Smooth muscle cell of the brain vasculature (primary cell): ENCODE measurements at regions not wholly inside any gene's neighbourhood (a gene's known extent, or its start where the extent isn't known, plus 50 kb on each side); places are given as distances from the start of the nearest gene placed in this dataset.

Experiments
- DNase-seq: peaks from one replicate; pipeline ENCODE4 v3.0.0-alpha.2; 2012; ENCODE audit warnings: low read depth, low spot score

DNA sequence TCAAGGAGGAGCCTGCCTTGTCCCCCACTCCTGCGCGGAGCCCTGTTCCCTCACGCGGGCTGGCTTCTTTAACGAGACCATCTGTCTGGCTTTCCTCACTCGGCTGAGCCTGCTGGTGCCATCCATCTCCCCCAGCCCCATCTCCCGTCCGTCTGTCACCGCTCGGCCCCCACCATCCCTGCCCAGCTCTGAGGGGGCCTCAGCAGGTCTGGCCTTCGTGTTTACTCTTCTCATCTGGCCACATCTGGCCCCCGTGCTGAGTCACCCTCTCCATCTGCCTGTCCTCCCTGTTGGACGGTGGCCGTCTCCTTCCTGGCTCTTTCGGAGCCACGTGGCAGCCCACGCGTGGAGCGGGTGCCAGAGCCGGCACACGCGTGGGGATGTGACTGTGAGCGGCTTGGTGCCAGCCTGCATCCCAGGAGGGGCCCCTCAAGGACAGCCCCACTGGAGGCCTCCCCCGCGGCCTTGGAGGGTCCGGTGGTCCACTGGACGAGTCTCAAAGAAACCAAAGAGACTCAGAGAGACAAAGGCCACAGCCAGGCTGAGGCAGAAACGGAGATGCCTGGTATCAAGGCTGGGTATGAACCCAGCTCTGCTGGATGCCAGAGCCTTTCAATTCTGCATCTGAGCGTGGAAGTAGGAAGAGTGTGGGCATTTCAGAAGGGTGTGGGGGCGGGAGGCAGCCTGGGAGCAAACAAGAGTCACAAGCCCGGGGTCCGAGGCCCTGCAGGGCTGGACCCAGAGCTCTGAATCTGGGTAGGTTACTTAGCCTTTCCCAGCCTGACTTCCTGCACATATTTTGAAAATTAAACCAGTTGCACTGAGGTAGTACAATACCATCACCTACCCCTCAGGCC is 76.7 kb upstream of the UNC5A start:
- DNase-seq = no peak

DNA sequence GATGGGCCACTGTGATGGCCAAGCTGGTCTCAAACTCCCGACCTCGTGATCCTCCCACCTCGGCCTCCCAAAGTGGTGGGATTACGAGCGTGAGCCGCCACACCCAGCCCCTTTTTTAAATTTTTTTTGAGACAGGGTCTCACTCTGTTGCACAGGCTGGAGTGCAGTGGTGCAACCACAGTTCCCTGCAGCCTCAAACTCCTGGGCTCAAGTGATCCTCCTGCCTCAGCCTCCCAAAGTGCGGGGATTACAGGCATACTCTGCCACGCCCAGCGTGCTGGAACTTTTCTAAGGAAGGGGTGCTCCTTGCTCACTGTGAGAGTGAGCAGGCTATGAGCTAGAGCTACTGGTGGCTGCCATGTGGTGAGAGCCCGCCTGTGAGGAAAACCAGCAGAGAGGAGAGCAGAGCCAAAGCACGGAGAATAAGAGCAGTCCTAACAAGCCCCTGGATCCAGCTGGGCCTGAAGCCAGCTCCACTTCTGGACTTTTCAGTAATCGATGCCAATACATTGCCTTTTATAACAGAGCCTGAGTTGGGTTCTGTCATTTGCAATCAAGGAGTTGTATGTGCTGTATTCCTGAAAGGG is 75.5 kb upstream of the UNC5A start:
- DNase-seq = no peak

DNA sequence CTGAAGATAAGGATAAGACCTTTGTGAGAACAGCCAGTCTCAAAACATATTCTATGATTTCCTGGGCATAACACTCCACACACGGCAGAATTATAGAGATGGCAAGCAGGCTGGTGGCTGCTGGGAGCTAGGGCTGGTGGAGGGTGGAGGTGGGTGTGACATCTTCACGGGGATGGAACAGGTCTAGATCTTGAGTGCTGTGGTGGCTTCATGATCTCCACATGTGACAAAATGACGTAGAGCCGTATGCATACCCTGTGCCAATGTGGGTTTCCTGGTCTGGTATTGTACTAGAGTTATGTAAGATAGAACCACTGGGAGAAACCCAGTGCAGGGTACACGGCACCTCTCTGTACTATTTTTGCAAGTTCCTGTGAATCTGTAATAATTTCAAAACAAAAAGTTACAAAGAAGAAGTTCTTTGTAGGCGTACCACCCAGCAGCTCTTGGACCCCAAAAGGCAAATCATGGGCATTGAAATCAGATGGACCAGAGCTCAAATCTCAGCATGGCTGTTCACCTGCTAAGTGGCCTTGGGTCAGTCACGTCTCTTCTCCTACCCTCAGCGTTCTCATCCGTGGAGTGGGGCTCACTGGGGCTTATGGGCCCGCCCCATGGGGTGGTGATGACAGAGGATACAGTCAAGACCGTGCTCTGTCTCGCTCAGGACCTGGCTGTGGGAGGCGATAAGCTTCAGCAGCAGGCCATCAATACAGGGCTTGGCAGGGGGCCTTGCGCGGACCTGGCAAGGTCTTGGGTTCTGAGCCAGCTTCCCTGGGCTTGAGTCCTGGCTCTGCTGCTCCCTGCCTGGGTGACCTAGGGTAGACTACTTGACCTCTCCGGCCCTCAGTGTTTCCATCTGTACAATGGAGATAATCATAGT is 74.7 kb upstream of the UNC5A start:
- no peak for DNase-seq

DNA sequence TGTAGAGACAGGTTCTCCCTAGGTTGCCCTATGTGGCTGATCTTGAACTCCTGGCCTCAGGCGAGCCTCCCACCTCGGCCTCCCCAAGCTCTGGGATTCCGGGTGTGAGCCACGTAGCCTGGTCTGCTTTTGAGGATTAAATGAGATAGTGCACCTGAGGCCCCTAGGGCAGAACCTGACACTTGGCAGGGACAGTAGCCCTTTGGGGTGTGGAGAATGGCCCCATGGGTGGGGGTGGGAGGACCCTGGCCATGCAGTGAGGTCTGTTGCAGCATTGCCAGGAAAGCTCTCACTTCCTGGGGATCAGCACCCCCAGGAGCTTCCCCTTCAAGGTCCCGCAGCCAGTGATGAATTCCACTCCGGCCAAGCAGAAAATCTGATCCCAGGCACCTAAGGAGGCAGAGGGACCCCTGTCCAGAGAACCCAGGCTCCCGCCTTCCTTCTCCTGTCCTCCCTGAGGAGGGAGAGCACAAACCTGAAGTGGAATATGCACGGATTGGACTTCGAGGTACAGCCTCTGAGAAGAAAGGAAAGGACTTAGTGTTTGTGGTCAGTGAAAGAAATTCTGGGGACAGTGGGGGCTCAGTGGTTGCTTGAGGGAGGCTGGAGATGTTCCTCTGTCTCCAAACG is 73.9 kb upstream of the UNC5A start:
- no peak for DNase-seq

DNA sequence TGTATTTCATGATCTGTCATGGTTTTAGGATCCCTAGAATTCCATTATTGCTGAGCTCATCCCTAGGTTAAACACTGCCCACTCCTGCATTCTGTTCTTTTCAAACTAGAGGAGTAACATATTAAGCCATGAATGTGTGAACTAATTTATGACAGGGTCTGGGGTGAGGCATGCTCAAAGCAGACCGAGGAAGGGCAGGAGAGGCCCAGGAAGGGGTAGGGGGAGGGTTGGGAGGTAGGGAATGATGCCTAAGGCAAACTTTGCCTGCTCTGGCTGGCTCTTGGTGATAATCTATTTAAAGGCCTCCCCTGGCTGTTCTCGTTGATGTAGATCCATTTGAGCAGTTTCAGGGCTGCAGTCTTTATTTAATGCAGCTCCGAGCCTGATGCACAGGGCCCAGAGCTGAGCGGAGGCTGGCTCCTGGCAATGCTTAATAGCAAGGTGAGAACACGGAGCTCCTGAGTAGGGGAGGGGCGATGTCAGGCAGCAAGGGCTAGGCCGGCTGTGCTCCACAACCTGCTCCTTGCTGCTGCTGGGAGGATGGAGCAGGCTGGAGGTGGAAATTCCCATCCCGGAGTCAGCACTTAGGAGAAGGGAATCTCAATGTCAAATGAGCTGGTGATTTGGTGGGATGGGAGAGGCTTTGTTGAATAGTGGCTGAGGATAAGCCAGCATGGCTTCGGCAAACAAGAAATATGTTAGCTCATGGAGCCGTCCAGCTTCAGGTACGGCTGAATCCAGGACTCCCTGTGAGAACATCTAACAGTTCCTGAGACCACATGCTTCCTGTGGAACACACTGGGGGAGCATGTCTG is 73.2 kb upstream of the UNC5A start:
- DNase-seq = no peak

DNA sequence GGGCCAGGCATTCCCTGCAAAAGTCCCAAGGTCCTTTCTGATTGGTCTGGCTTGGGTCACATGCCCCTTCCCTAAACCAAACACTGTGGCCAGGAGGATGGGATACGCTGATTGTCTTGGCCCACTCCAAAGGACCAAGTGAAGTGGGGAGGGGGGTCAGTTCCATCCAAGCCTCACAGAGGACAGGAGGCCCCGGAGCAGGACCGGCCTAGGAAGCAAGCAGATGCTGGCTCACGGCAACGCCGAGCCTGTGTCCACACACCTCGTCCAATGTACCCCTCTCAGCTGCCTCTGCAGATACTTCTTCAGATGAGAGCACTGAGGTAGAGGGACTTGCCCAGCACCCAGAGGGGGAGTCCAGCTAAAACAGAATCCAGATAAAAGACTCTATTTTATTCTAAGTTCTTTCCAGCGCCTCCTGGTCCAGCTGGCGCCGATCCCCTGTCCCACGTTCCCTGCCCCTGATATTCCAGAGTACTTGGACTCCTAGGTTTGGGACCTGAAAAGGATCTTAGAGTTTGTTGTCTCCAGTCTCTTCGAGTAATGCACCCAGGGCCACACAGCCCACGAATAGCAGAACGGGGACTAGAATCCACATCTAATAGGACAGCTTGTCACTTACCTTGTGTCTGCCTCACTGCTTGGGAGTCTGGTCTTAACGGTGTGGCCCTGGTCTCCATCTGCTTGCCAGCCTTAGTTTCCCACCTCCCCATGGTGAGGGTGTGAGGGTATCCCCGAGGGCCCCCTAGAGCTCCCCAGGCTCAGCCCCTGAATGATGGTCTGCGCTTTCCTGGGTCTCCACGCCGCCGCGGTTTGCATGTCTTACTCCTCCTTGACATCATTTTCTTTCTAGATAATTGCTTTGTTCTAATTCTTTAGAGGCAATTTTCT is 72.4 kb upstream of the UNC5A start:
- no peak for DNase-seq

DNA sequence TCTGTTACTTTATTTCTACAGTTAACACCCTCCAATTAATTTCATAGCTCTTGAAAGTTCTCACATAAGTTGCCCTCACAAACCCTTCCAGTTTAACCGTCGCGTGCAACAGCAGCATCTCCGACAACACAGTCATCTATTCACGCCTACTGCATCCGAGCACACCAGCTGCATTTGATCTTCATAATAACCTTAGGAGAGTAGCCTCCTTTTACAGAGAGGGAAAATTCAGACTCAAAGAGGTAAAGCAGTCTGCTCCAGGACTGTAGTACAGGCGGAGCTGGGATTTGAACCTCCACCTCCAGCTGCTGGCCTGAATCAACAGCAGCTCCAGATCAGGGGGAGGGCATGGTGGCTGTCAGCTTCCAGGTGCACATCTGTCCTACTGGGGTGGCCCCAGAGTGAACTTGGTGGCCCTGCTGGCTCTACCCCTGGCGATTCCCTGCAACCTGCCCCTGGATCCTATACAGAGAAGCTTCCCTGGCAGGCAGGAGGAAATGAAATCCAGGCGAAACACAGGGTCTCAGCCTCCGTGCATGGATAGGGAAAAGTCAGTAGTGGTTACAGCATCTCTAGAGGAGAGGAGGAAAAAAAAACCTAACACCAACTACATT is 71.6 kb upstream of the UNC5A start:
- no peak for DNase-seq

DNA sequence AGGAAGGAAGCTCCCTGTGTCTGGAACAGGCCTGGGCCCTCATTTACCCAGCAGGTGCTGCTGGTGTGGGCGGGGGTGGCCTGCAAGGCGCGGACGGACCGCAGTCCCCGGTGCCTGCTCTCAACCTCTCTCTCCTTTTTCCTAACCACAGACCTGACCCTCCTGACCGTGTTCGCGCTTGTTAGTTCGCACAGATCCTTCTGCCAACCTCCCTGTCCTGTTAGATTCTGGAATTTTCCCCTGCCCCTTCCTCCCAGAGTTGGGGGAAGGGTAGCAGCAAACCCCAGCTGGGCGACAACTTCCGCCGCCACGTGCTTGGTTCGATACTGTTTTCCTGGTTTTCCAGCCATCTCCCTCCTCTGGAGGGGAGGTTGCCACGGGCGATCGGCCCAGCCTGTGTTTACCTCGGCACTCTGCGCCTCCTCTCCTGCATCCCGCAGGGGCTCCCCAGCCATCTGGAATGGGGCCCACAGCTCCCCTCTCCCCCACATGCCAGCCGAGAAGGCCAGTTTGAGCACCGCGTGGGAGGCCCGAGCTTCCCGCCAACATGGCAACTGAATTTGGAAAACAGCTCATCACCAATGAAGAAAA is 70.8 kb upstream of the UNC5A start:
- no peak for DNase-seq

DNA sequence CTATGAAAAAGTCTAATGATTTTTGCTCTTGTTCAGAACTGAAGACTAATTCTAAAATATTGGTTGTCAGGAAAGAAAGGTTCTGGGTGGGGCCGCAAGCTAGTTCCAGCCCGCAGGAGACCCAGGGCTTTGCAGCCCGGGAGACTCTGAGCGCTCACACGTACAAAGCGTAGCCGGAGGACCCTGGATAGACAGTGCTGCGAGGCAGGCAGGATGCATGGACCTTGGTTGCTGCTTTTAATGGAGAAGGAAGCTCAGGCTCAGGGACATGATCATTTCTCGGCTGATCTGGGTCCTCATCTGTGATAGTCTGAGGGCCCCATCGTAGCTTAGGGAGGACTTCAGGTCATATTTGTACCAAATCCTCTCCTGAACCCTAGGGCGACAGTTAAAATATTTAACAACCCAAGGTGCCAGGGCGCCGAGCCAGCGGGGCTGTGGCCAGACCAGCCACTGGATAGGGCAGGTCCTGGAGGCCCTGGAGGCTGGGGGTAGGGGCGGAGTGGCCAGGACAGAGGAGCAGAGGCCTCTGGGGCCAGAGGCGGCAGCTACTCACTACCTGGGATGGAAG is 70.1 kb upstream of the UNC5A start:
- DNase-seq = no peak

DNA sequence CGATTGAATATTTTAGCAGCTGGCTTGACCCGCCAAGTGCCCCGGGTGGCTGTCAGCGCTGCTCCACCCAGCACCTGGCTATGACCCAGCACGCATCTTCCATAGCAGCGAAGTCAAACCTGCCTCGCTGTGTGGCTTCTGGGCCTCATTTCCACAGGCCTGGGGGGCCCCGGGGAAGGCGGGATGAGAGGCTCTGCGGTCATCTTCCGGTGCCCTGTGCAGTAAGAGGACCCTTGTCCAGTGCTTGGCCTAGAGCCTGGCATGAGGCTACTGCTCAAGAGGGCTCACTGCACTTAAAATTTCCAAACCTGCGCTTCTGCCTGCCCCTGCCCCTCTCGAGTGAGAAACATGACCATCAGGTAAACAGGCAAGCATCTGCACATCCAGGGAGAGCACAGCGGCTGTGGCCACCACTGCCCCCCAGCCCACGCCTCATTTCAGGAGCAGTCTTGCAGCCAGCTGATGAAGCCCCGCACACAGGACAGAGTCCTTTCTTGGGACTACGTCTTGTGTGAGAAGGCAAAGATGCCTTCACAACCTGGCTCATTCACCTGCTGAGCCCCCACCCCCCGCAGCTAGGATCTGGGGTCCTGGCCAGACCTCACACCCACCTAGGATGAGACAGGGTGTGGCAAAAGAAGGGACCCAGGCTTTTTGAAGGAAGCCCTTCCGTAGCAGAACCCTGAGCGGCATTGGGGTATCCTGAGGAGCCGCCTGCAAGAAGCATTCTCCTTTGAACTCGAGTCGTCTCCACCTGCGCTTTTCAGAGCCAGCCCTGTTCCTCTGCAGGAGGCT is 69.5 kb upstream of the UNC5A start:
- DNase-seq = no peak

DNA sequence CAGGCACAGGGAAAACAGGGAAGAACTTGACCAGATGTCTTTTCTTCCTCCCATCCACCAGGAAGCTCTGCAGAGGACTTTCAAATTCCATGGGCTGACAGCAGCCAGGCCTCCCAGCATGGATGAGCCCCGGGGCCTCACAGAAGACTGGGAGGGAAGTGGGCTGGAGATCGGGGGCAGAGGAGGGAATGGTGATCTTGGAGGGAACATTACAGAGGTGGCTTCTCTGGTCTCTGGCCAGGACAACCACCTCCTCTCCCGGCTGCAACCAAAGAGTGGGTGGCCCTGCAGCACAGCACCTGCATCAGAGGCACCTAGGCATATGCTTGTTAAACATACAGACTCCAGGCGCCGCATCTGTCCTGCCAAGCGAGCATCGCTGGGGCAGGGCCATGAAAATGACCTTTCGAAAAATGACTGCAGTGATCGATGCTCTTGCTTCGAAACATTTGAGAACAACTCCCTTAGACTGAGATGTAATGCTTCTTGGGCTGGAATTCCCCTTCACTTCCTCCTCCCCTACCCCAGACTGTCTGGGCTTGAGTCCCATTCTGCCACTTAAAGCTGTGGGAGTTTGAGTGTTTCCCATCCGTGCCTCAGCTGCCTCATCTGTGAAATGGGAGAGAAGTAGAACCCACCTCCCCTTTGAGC is 68.7 kb upstream of the UNC5A start:
- DNase-seq = no peak

DNA sequence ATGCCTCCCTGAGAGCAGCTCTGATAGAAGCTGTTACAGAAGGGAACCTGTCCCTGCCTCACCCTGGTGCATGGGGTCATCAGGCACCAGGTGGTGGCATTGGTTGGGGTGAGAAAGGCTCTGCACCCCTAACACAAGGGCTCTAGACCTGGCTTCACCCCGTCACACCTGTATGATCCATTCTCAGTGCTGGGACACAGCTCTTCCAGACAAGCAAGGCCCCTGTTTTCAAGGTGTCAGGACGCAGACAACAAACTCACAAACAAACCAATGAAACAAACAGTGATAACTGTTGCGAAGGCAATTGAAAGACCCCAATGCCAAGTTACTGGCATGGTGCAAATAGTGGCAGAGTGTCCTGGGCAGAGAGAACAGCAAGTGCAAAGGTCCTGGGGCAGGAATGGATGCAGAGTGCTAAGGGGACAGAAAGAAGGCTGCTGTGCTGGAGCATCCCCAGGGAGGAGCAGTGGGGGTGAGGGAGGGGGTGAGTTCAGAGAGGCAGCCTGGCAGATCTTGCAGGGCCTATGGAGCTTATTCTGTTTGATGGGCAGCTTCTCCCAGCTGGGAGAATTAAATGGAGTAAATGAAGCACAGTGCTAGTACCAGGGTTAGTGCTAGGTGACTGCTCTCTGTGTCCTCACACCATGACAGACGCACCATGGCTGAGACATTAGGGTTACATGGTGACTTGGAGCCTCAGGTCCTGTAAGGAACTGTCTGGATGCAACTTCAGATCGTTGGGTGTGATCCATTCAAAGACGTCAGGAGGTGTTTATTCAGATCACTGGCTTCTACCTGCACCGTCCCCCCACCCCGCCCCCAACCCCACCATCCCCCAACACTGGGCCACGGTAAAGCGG is 67.9 kb upstream of the UNC5A start:
- no peak for DNase-seq

DNA sequence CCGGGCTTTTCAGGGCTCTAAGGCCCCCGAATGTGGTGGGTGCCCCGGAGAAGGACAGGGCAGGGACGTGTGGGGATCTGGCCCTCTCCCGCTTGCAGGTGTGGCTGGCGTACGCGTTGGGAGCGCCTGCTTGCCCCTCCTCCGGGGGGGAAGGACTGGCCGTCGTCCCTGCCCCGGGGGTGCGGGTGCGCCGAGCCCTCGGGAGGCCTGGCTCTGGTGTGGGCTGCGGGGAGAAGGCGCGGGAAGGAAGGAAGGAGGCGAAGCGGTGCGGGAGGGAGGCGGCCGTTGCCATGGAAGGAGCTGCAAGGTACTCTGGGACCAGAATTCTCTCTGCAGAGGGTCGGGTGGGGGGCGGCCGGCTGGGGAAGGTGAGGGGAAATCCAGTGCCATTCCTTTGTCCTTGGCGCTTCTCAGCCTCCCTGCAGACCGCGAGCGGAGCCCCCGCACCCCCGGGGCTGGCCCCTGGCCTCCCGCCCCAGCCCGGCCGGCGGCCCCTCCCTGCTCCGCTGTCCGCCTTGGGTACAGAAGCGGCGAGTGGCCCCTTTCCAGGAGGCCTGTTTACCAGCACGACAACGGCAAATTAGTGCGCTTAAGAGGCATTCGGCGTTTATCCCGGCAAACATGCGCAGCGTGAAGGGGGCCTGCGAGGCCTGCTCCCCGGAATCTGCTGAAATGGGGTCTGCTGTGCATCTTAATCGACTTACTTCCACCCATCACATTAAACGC is 67.1 kb upstream of the UNC5A start:
- no peak for DNase-seq

DNA sequence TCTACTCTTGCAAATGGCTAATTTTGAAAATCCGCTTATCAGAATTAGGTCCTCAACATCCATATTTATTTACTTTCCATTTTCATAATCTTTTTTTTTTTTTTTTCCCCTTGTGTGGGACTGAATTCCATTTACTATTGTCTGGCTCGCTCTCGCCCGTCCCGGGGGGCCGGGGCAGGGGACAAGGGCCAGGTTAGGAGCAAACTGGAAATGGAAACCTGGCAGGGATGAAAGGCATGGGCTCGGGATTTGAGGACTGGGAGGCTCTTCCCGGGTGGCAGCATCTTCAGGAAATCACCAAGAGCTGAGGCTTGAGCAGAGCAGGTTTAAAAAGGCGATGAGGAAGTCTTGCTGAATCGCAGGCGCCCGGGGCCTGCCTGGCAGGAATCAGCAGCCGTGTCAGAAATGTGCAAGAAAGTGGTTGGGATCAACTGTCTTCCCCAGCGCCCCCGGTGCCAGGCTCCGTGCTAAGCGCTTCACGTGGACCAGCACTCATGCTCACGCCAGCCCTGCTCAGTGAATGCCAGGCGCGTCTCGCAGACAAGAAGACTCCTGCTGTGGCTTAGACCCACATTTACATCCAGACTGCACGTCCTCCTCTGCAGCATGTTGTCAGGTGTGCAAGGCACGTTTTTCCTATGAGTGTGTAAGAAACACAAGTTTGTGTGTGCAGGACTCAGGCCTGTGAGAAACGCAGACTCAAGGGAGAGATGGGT is 66.3 kb upstream of the UNC5A start:
- DNase-seq = no peak

DNA sequence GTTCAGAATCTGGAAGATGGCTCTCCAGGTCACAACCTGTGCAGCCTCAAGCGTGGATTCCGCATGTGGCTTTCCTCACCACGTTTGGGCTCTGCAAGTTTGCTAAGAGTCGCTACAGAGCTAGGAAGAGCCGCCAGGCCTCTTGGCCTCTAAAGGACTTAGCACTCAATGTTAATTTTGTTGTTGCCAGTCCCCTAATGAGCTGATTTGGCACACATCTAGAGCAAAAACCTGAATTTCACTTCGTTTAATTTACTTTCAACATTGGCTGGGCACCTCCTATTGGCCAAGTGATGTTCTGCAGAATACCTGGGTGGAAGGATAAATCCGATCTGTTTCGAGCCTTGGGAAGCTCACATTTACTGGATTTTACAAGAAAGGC is 65.8 kb upstream of the UNC5A start:
- no peak for DNase-seq
